HG03135 (cell line): ENCODE measurements at regions not wholly inside any gene's neighbourhood (a gene's known extent, or its start where the extent isn't known, plus 50 kb on each side); places are given as distances from the start of the nearest gene placed in this dataset.

ENCODE experiments used
- ATAC-seq: cut with Tn5 transposase; IDR thresholded peaks from one replicate; pipeline ENCODE4 v1.9.1; 2021; ENCODE audit warnings: mild to moderate bottlenecking, moderate library complexity; ENCODE audit not compliant: unreplicated experiment

GRCh38 chr3:135849827-135850226 lies 115.7 kb upstream of the PPP2R3A start:
- no peak for ATAC-seq

GRCh38 chr3:135851201-135852081 lies 114.1 kb upstream of the PPP2R3A start:
- no peak for ATAC-seq

- no peak for ATAC-seq
Measured at GRCh38 chr3:135853981-135854380, 111.5 kb upstream of the PPP2R3A start.

- ATAC-seq, result no peak
Measured at GRCh38 chr3:135860761-135861160, 104.8 kb upstream of the PPP2R3A start.

- ATAC-seq, result no peak
Measured at GRCh38 chr3:135862361-135862760, 103.2 kb upstream of the PPP2R3A start.

GRCh38 chr3:135864060-135864459 lies 101.5 kb upstream of the PPP2R3A start:
- ATAC-seq, result no peak

- ATAC-seq, result no peak
Measured at GRCh38 chr3:135865085-135865484, 100.4 kb upstream of the PPP2R3A start.

- no peak for ATAC-seq
Measured at GRCh38 chr3:135865553-135865952, 100.0 kb upstream of the PPP2R3A start.

- no peak for ATAC-seq
Measured at GRCh38 chr3:135867911-135868310, 97.6 kb upstream of the PPP2R3A start.

GRCh38 chr3:135868801-135869200 lies 96.7 kb upstream of the PPP2R3A start:
- no peak for ATAC-seq

GRCh38 chr3:135869439-135870105 lies 96.0 kb upstream of the PPP2R3A start:
- no peak for ATAC-seq

GRCh38 chr3:135871311-135871710 lies 94.2 kb upstream of the PPP2R3A start:
- ATAC-seq, result no peak

- no peak for ATAC-seq
Measured at GRCh38 chr3:135874035-135874434, 91.5 kb upstream of the PPP2R3A start.

- ATAC-seq, result no peak
Measured at GRCh38 chr3:135878501-135878900, 87.0 kb upstream of the PPP2R3A start.

- ATAC-seq, result no peak
Measured at GRCh38 chr3:135885885-135886284, 79.6 kb upstream of the PPP2R3A start.

GRCh38 chr3:135887220-135887619 lies 78.3 kb upstream of the PPP2R3A start:
- ATAC-seq, result no peak

- ATAC-seq, result no peak
Measured at GRCh38 chr3:135889443-135889842, 76.1 kb upstream of the PPP2R3A start.

- no peak for ATAC-seq
Measured at GRCh38 chr3:135891121-135891520, 74.4 kb upstream of the PPP2R3A start.

- ATAC-seq, result no peak
Measured at GRCh38 chr3:135895106-135895733, 70.3 kb upstream of the PPP2R3A start.

- no peak for ATAC-seq
Measured at GRCh38 chr3:135895734-135896121, 69.8 kb upstream of the PPP2R3A start.

- no peak for ATAC-seq
Measured at GRCh38 chr3:135896613-135897012, 68.9 kb upstream of the PPP2R3A start.

GRCh38 chr3:135897715-135898114 lies 67.8 kb upstream of the PPP2R3A start:
- ATAC-seq, result no peak
